Liver (tissue), 8 donors: ENCODE measurements at regions not wholly inside any gene's neighbourhood (a gene's known extent, or its start where the extent isn't known, plus 50 kb on each side); places are given as distances from the start of the nearest gene placed in this dataset.

Source experiments
- DNase-seq: peaks from one replicate; pipeline ENCODE4 v3.0.0-alpha.2; 2017; ENCODE audit warnings: low spot score
- H3K27ac ChIP-seq, 2 donors: one replicate each; pipeline ENCODE4 v1.7.0; 2013; ENCODE audit warnings: inconsistent platforms in 2 of 2, low read length in 2 of 2, control low read depth in 1 of 2, low read depth in 1 of 2, mild to moderate bottlenecking in 1 of 2
- H3K27me3 ChIP-seq, 4 donors: one replicate each; pipeline versions ENCODE4 v1.6.1 to v1.7.0; 2013; ENCODE audit warnings: low read length in 3 of 4, inconsistent platforms in 1 of 4, mild to moderate bottlenecking in 1 of 4, moderate library complexity in 1 of 4; ENCODE audit not compliant: control insufficient read depth in 4 of 4, insufficient read depth in 4 of 4
- H3K36me3 ChIP-seq, 4 donors: one replicate each; pipeline versions ENCODE4 v1.6.1 to v1.7.0; 2013; ENCODE audit warnings: low read length in 3 of 4, mild to moderate bottlenecking in 3 of 4, low read depth in 1 of 4, moderate library complexity in 1 of 4; ENCODE audit not compliant: control insufficient read depth in 4 of 4, insufficient read depth in 3 of 4
- H3K4me1 ChIP-seq, 4 donors: one replicate each; pipeline versions ENCODE4 v1.6.1 to v1.7.0; 2013; ENCODE audit warnings: low read length in 3 of 4, mild to moderate bottlenecking in 3 of 4, moderate library complexity in 1 of 4; ENCODE audit not compliant: control insufficient read depth in 4 of 4, insufficient read depth in 4 of 4
- H3K4me3 ChIP-seq, 3 donors: one replicate each; pipeline versions ENCODE4 v1.6.1 to v1.7.0; 2013; ENCODE audit warnings: low read length in 3 of 3, control low read depth in 1 of 3, low read depth in 1 of 3, mild to moderate bottlenecking in 1 of 3
- H3K9ac ChIP-seq, 2 donors: one replicate each; pipeline ENCODE4 v1.7.0; 2013; ENCODE audit warnings: low read length in 2 of 2, mild to moderate bottlenecking in 2 of 2, moderate library complexity in 2 of 2, control low read depth in 1 of 2, low read depth in 1 of 2
- H3K9me3 ChIP-seq, 4 donors: one replicate each; pipeline versions ENCODE4 v1.6.1 to v1.7.0; 2013; ENCODE audit warnings: low read length in 3 of 4; ENCODE audit not compliant: control insufficient read depth in 4 of 4
- ATF3 ChIP-seq: IDR thresholded peaks from 2 replicates; pipeline ENCODE4 v1.6.1; 2016; ENCODE audit warnings: antibody characterized with exemption
- CTCF ChIP-seq: fragments of 150-350 bp; IDR thresholded peaks from 2 replicates; pipeline ENCODE4 v1.5.1; 2017; ENCODE audit warnings: improper control_type of control experiment, low read depth, low read length; ENCODE audit not compliant: missing input control
- EGR1 ChIP-seq, 2 donors: IDR thresholded peaks; 2 replicates each; pipeline ENCODE4 v1.6.1; 2016 to 2018; ENCODE audit warnings: antibody characterized with exemption in 2 of 2, low read depth in 2 of 2
- FOXA1 ChIP-seq: IDR thresholded peaks from 2 replicates; pipeline ENCODE4 v1.6.1; 2016; ENCODE audit warnings: antibody characterized with exemption
- FOXA2 ChIP-seq: IDR thresholded peaks from 2 replicates; pipeline ENCODE4 v1.6.1; 2016; ENCODE audit warnings: antibody characterized with exemption
- GABPA ChIP-seq, 2 donors: IDR thresholded peaks in 1 of 2; conservative IDR thresholded peaks in 1 of 2; 2 replicates each; pipeline ENCODE4 v1.6.1; 2016; ENCODE audit warnings: antibody characterized with exemption in 2 of 2, mild to moderate bottlenecking in 1 of 2, moderate library complexity in 1 of 2
- HNF4A ChIP-seq, 2 donors: conservative IDR thresholded peaks; 2 replicates each; pipeline ENCODE4 v1.6.1; 2016; ENCODE audit warnings: antibody characterized with exemption in 2 of 2, mild to moderate bottlenecking in 2 of 2
- HNF4G ChIP-seq: IDR thresholded peaks from 2 replicates; pipeline ENCODE4 v1.6.1; 2016; ENCODE audit warnings: antibody characterized with exemption
- JUND ChIP-seq, 2 donors: IDR thresholded peaks; 2 replicates each; pipeline ENCODE4 v1.6.1; 2016; ENCODE audit warnings: antibody characterized with exemption in 2 of 2
- MAX ChIP-seq: IDR thresholded peaks from 2 replicates; pipeline ENCODE4 v1.6.1; 2016; ENCODE audit warnings: antibody characterized with exemption
- NR2F2 ChIP-seq: IDR thresholded peaks from 2 replicates; pipeline ENCODE4 v1.6.1; 2016; ENCODE audit warnings: antibody characterized with exemption
- RAD21 ChIP-seq, 2 donors: IDR thresholded peaks; 2 replicates each; pipeline ENCODE4 v1.6.1; 2016; ENCODE audit warnings: antibody characterized with exemption in 2 of 2, mild to moderate bottlenecking in 2 of 2
- REST ChIP-seq: IDR thresholded peaks from 2 replicates; pipeline ENCODE4 v1.6.1; 2016; ENCODE audit warnings: antibody characterized with exemption, mild to moderate bottlenecking
- RXRA ChIP-seq, 2 donors: IDR thresholded peaks; 2 replicates each; pipeline ENCODE4 v1.6.1; 2017 to 2018; ENCODE audit warnings: antibody characterized with exemption in 2 of 2, mild to moderate bottlenecking in 1 of 2
- SP1 ChIP-seq: IDR thresholded peaks from 2 replicates; pipeline ENCODE4 v1.6.1; 2018; ENCODE audit warnings: antibody characterized with exemption, mild to moderate bottlenecking
- TAF1 ChIP-seq: conservative IDR thresholded peaks from 2 replicates; pipeline ENCODE4 v1.6.1; 2016; ENCODE audit warnings: antibody characterized with exemption, mild to moderate bottlenecking
- YY1 ChIP-seq: IDR thresholded peaks from 2 replicates; pipeline ENCODE4 v1.6.1; 2016; ENCODE audit warnings: antibody characterized with exemption, mild to moderate bottlenecking
- ZBTB33 ChIP-seq: IDR thresholded peaks from 2 replicates; pipeline ENCODE4 v1.6.1; 2016; ENCODE audit warnings: antibody characterized with exemption
- WGBS: extraction: QIAGEN DNeasy Blood & Tissue Kit; methylation state at CpG from one replicate; pipeline ENCODE4 v1.1.7; 2013; 5-methylcytosine and 5-hydroxymethylcytosine counted together
- donor health status: healthy.
- donor health status: healthy.
- donor health status: healthy.
- donor health status: healthy.
- donor health status: healthy.

- no peak for TF ChIP-seq NR2F2
- no peak for TF ChIP-seq HNF4G
Observed at GRCh38 chr5:74063821-74064220, 437.8 kb downstream of the ARHGEF28 start (continued).

GRCh38 chr5:74063346-74063745, 437.4 kb downstream of the ARHGEF28 start:
- H3K9ac ChIP-seq = no peak overlapping the region
- no peaks in the 10 kb centered on the region for H3K27me3 ChIP-seq
- WGBS = 96% methylated on average over 4 of the region's 4 CpGs
- no peak overlapping the region for H3K27ac ChIP-seq
- DNase-seq = no peak
- H3K36me3 ChIP-seq = no peaks in the 10 kb centered on the region
- no peaks in the 10 kb centered on the region for H3K9me3 ChIP-seq
- no peak overlapping the region for H3K4me3 ChIP-seq
- H3K4me1 ChIP-seq = no peaks in the 10 kb centered on the region
- TF ChIP-seq JUND (IDR thresholded peaks at IDR 0.05) (no peak), CTCF (no peak), TAF1 (no peak), ATF3 (no peak), HNF4G (no peak), YY1 (no peak), HNF4A (conservative IDR thresholded peaks at IDR 0.05) (no peak), FOXA1 (no peak), RAD21 (IDR thresholded peaks at IDR 0.05) (no peak), GABPA (IDR thresholded peaks at IDR 0.05 in 1 of 2, conservative IDR thresholded peaks at IDR 0.05 in 1 of 2) (no peak), NR2F2 (no peak), ZBTB33 (no peak), SP1 (no peak), RXRA (IDR thresholded peaks at IDR 0.05) (no peak), EGR1 (IDR thresholded peaks at IDR 0.05; ENCODE audit: low read depth in 2 of 2) (no peak), MAX (no peak), REST (no peak), FOXA2 (no peak)
